GM19455 (cell line): ENCODE measurements at regions not wholly inside any gene's neighbourhood (a gene's known extent, or its start where the extent isn't known, plus 50 kb on each side); places are given as distances from the start of the nearest gene placed in this dataset.

ENCODE experiments used
- ATAC-seq: cut with Tn5 transposase; IDR thresholded peaks from one replicate; pipeline ENCODE4 v1.9.1; 2021; ENCODE audit not compliant: unreplicated experiment

DNA sequence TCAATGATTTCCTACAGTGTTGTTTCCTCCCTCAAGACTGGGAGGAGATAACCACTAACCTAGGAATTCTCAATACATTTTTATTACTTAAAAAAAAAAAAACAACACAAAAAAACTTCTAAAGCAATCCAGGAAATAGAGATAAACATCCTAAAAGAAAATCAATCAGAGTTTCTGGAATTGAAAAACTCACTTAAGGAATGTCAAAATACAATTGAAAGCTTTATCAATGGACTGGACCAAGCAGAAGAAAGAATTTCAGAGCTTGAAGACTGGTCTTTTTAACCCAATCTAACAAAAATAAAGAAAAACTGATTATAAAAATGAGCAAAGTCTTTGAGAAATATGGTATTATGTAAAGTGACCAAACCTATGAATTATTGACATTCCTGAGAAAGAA lies 394.1 kb downstream of the XPNPEP1 start:
- no peak for ATAC-seq

DNA sequence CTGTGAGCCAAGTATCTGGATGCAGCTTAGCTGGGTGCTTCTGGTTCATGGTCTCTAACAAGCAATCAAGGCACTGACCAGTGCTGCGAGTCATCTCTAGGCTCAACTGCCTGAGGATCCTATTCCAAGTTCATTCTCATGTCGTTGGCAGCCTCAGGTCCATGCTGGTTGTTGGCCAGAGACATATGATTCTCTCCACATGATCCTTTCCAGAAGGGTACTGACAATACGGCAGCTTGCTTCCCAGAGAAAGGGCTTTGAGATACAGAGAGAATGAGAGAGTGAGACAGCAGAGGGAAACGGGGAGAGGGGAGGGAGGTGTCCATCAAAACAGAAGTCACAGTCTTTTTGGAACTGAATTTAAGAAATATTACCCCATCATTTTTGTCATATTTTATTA lies 405.6 kb downstream of the XPNPEP1 start:
- ATAC-seq = no peak

DNA sequence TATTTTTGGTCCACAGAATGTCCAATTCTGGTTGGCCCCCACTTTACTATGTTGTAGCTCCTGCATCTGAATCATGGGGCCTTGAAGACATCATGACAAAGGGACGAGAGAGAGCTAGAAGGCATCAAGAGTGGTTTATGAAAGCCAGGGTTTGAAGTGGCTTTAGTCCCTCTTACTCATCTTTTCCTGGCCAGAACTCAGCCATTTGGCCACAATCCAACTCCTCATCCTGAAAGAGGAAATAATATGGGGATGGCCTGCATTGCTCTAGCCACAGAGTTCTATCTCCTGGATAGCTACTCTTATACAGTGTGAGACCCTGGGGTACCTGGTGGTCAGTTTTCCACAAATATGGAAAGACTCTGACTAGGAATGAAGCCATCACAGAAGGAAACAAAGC lies 418.9 kb downstream of the XPNPEP1 start:
- no peak for ATAC-seq

DNA sequence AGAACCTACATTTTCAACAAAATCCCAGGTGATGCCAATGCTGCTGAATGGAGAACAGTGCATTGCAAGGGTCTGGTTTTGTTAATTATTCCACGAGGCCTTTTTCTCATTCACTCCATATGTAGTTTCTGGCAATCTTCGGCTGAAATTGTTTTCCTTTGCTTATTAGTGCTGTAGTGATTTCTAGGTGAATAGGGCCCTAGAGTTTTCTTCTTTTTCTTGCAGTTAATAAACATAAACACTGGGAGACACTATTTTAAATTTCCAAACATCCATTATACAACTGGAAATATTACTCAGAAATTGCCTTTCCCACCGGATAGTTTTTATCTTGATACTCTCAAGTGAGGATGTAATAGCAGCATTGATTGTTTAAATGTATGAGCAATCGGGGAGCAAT lies 435.6 kb downstream of the XPNPEP1 start:
- no peak for ATAC-seq

DNA sequence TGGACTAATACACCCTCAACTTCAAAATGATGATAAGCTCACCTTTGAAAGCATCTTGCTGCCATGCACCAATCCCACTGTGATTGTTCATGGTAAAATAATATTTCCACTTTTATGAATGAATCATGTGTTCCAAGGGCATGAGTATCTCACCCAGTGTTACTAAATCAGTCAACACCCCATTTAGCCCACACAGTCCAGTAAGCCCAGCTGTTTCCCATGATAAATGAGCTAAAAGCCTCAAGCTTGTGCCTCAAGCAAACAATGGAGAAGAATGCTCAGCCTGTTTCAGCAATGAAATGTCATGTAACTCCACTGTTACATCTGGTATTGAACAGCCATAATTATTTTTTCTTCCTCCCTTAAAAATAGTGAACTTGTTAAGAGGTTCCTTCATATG lies 442.5 kb downstream of the XPNPEP1 start:
- no peak for ATAC-seq

DNA sequence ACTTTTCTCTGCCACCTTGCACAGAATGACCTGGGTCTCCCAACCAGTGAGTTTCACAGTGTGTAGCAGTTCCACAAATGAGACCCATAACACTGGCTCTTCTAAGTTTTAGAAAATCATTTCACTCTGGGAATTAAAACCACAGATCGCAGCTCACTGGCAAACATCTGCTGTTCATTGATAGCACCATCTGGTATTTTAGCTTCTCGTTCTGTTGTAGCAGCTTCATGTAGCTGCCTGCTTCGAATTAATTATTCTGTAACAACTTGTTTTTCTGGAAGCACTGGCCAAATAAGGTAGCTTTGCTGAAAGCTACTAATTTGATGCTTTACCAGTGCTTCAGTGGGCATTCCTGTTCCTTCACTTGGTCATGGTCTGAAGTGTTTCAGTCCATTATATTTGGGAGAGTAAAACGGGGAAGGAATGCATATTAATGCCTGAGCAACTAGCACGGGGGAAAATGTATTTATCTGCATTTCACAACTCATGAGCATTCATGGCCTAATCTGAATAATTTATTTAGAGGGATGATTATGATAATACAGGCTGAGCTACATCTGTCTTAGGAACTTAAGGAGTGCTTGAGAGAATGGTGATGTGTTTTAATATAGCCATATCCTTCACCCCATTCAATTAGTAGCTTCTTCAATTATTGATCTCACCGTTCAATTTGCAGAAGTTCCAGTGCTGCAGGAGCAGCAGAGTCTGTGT lies 447.4 kb downstream of the XPNPEP1 start:
- ATAC-seq = no peak

DNA sequence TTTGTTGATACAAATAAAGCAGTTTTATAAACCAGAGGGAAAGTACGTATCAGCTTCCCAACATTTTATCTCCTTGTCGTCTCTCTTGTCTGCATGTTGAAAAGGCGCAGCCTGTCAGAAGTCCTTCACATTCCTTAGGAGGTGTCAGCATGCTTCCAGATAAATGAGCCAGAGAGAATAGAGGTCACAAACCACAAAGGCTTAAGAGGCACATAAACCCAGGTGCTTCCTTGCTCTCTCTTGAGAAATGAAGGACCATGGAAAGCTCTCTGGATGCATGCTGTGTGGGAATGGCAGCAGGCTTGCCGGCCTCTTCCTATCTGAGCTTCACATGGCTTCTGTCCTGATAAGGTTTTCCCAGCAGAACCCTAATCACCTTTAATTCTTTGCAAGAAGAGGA lies 448.5 kb downstream of the XPNPEP1 start:
- ATAC-seq = no peak

DNA sequence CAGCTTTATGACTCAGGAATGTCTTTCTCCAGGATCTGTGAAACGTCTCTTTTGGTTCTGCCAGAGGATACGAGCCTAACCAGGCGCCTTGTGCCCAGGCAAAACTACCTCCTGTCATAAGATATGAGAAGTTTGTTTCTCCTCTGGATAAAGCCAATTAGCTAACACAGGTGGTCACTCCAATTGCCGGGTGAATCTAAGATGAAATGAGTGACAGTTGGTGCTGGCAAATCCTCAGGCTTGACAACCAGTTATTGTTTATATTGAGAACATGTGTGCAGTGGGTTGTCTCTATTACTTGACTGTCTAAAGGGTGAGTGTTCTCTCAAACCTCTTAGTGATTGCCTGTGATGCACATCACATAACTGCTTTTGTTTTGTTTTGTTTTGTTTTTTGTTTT lies 449.1 kb downstream of the XPNPEP1 start:
- no peak for ATAC-seq

DNA sequence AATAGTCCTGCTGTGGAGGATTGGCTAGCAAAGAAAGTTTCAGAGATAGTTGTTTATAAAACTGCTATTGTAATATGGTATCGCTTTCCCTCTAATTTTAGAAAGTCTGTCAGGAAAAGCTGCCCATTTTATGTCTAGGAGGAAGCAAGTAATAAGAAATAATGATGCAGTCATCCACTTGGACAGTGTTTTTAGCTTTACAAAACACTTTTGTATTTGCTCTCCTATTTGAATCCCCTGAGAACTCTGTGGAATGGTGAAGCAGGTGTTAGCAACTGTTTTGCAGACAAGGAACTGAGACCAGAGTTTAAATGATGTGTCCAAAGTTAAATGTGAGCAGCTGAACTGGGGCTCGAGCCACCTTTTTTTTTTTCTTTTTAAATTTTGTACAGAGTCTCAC lies 455.8 kb downstream of the XPNPEP1 start:
- ATAC-seq = no peak

DNA sequence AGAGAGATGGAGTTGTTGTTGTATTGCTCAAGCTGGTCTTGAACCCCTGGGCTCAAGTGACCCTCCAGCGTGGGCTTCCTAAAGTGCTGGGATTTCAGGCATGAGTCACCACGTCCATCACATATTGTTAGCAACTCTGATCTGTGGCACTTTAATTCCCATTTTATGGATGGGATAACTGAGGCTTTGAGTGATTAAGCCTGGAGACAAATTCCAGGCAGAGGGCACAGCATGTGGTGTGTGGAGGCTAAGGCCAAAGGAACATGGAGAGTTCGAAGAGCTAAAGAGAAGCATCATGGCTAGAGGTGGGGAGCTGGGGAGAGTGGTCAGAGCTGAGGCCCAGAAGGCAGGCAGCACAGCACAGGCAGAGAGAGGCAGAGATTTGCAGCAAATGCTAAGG lies 458.4 kb downstream of the XPNPEP1 start:
- ATAC-seq = no peak

DNA sequence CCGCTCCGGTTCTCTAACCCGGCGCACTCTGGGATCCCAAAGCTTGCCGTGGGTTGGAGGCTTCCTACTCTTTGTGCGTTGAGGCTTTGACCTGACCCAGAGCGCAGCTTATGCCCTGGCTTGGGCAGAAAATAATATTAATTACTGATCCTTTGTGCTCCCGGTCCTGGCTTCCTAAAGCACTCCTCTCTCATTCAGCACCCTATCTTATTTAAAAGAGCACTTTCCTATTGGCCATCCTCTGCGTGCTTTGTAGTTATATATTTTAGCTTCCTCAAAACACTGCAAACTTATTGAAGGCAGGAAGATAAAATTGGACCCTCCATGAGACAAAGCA lies 466.0 kb downstream of the XPNPEP1 start:
- ATAC-seq = no peak

DNA sequence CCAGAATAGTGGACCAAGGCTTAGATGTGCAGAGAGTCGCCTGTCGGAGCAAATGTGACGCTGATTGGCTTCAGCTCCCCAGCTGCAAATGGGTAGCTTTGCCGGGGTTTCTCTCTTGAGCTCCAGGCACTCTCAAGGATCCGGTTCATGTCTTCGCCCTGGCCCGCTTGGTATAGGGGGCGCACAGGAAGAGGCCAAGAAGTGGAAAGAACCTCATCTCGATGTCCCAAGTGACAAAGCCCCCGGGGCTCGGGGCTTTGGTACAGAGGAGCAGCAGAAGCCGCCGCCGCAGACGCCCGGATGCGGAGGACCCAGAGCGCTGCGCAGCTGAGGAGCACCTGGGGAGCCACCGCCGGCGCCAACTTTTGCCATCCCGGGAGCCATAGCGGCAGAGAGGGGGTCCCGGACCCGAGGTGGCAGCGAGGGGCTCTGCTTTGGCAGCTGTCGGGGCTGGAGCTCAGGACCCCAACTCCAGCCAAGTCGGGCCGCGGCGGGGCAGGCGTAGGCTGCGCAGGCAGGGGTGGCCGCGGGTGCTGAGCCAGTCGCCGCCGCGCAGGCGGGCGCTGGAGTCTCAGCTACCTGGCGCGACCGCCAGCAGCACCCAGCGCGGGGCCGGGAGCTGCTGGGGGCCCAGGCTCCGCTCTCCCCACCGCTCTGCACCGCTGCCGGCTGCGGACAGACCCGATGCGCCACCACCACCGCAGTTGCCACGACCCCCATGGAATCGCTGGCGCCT lies 466.6 kb downstream of the XPNPEP1 start:
- ATAC-seq = no peak

DNA sequence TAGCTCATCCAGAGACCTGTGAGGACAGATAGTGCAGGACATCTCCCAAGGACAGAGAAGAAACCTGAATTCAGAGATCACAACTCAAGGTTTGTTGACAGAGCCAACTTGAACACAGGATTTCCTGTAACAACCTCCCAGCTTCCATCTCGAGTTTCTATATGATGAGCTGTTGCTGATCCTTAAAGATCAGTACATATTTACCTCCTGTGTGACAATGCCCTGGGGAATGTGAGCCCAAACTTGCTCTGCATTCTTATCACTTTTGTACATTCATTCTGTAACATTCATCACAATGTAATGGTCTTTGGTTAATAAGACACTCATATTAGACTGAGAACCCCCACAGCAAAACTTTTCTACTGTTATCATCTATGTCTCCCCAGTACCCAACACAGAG lies 468.6 kb downstream of the XPNPEP1 start:
- ATAC-seq = no peak

DNA sequence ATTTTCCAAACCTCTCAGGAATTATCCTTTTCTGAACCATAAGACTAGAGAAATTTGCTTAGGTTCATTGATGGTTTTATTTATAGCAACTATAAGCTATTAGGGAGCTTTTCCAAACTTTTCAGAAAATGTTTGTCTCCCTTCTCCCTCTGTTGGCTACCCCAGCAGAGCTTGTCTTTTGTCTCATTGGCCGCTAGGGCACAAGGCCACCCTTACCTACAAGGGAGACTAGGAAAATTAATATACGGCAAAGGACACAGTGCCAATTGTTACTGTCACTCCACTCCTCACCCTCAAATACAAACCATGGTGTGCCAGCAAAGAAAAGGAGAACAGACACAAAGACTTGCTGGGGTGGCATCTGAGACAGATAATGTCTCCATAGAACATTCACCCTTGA lies 471.4 kb downstream of the XPNPEP1 start:
- no peak for ATAC-seq

DNA sequence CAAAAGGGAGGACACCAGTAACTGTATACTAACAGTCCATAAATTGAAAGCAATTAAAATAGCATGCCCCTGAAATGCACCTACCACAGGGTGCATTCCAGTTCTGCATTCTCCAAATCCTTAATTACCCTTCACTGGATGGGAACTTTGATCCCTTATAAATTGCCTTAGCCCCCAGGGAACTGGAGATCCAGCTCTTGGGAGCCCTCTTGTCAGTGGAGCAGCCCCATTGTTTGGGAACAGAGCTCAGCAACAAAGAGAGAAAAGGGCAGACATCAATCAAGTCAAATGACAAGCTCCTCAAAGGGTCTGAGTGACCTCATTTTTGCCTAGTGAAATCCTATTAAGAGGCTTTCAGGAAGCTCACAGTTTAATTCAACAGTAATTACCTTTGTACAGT lies 472.6 kb downstream of the XPNPEP1 start:
- no peak for ATAC-seq

DNA sequence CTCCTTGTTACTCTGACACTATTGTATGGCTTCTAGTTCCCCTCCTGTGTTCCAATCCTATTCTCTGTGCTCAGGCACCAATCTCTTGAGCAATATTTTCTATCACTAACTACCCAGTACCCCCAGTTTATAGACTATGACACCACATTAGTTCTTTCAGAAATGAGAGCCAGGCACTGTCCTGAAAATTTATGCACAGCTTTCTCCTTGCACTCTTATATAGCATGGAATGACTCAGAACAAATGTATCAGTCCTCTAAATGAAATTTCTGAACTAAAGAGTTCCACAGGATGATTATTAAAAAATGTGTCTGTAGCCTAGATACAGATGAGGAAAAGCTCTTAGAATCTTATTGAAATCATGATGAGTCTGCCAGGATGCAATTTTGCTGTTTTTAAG lies 489.9 kb downstream of the XPNPEP1 start:
- no peak for ATAC-seq

DNA sequence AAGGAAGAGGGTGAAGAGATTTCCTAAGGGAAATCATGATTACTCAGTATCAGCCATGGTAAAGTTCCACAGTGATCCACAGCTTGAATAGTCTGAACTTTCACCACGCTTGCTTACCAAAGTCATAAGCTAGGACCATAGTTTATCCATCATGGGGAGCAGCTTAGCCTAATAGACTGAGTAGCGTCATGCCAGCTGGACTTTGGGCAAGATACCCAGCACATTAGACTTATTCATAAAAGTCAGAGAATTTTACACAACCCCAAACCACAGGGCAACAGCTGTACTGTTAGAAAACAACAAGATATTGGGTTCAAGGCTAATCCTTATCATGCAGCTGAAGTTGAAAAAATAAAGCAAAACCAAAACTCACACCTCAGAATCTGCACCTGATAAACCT lies 491.0 kb downstream of the XPNPEP1 start:
- no peak for ATAC-seq

DNA sequence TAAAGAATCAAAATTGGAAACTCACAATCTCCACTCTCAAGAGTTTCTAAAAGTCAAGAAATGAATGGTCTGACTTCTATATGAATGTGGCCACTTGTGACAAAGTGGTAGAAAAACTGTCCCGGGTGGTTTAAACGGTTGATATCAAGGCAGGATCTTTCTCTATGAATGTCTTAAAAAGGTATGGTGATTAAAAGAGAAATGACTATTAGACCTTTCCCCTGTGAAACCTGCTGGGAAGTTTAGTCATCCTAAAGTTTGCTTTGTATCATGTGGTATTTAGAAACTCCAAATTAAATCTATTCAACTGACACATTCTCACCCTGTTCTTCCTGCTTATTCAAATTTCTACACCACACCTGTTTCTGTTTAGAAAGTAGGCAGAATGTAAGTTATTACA lies 492.5 kb downstream of the XPNPEP1 start:
- no peak for ATAC-seq

DNA sequence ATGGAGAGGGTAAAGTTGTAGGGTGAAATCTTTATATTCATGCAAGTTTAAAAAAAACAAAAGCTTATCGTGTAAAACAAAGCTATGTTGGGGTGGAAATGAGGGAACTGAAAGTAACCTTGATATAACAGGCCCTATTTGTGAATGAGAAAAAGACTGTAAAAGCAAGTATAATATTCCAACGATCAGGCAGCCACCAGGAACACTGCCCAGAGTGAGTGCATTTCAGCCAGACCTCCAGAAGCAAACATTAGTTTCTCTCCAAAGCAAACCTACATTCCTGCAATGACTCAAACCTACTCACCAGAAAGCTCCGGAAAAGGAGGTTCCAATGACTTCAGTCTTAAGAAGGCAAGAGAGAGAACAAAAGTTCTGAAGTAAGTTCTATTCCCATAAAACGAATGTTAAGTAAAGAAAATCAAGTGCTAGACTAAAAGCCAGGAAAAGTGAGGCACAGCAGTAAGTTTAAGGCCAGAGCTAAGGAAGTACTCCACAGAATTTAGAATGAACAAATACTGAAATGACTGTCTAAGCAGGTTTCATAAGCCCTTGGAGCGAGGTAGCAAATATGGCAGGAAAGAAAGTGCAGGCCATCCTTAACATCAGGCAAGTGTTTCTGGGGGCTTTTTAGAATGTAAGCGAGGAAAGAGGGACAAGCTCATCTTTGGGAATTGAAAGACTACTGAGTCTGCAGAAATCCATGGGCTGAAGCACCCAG lies 493.1 kb downstream of the XPNPEP1 start:
- ATAC-seq = no peak

DNA sequence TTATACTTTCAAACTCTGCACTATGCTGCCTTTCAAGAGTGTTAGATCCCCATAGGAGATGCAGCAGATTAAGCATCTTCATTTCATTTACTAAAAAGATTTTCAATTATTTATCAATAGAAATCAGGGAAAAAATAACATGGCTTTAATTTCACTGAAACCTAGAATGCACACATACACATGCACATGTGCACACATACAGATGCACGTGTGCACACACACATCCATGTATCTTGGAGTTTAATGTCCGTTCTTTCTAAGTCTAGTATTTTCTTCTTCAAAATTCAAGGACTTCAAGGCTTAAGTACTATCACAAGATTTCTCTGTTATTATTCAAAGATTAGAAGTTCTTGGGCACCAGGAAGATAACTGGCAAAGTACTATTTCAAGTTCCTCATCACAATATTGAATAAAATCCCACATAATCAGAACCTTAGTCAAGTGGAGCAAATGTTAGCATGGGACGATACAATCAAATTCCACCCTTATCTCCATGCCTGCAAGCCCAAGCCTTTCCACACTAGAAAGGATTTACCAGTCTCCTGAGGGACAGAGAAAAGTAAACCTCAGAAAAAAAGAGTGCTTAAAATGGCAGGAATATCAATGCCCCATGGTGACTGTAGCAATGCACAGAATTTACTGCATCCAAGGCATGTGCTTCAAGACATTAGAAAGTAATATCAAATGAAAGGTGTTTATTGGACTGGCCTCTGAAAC lies 494.4 kb downstream of the XPNPEP1 start:
- no peak for ATAC-seq

DNA sequence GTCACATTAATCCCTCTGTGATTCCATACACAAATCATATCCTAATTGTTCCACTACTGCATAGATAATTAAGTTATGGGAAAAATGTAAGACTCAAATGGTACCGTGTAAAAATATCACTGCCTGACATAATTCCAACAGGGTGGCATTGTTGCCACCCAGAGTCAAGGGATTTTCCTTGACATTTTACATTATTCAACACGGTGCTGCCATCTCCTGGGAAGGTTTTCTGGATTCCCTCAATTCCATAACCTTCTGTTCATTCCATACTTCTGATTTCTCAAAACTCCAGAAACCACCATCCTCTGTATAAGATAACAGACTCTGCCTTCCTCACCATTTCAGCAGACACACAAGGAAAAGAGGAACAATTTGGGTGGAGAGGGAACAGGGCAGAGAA lies 495.9 kb downstream of the XPNPEP1 start:
- ATAC-seq = no peak

DNA sequence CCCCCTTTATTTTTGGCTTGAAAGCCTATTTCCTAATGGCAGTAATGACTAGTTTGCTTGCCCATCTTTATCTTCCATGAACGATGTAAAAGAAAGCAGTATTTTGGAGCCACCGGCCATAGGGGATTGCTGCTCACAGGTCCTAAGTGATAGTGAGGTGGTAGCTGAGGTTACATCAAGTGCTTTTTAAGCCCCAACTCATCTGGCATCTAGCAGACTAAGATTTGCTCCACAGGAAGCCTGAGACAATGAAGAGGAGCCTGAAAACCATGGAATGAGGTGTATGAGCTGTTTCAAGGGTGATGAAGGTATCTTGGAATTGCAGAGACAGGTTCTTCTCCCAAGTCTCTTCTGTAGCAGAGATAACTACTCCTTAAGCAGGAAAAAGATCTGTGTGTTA lies 496.3 kb downstream of the XPNPEP1 start:
- no peak for ATAC-seq
